Adrenal gland (tissue), 5 donors: ENCODE measurements at regions not wholly inside any gene's neighbourhood (a gene's known extent, or its start where the extent isn't known, plus 50 kb on each side); places are given as distances from the start of the nearest gene placed in this dataset.

Experiments used
- POLR2A ChIP-seq, 2 donors: fragments of 450-650 bp; IDR thresholded peaks; one replicate each; pipeline ENCODE4 v1.6.1; 2017; ENCODE audit warnings: antibody characterized with exemption in 2 of 2, mild to moderate bottlenecking in 2 of 2, moderate library complexity in 1 of 2
- TF ChIP-seq, protein P1 (sequence below), 6 experiments: fragments of 450-650 bp in 4 of 6; fragments of 200-600 bp in 2 of 6; sonication (generic) in 1 of 6; IDR thresholded peaks; 1 replicate in 5 of 6; 2 replicates in 1 of 6; pipeline versions ENCODE4 v1.5.1 to v1.8.0; 2016 to 2021; ENCODE audit warnings: antibody characterized with exemption in 6 of 6, mild to moderate bottlenecking in 2 of 6, moderate library complexity in 1 of 6
- donor health status: DM: no; HTN: no; CAD: no.

DNA sequence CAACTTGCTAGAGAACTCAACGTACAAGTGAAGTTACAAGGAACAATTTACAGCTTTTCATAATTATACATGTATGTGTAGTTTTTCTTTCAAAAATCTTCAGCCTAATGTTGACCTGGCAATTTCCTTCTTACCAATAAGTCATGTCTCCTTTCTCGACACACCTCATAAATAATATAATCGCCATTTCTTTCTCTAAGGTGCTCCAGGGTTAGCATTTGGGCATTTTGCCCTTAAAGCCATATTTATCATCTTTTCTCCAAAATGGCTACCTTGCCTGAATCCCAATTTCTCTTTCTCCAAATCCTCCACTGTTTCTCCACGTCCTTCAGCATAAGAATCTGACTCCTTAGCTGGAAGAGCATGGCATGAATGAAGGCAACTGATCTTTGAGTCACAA is 50.3 kb upstream of the RAB27B start:
- TF ChIP-seq, protein P1, sequence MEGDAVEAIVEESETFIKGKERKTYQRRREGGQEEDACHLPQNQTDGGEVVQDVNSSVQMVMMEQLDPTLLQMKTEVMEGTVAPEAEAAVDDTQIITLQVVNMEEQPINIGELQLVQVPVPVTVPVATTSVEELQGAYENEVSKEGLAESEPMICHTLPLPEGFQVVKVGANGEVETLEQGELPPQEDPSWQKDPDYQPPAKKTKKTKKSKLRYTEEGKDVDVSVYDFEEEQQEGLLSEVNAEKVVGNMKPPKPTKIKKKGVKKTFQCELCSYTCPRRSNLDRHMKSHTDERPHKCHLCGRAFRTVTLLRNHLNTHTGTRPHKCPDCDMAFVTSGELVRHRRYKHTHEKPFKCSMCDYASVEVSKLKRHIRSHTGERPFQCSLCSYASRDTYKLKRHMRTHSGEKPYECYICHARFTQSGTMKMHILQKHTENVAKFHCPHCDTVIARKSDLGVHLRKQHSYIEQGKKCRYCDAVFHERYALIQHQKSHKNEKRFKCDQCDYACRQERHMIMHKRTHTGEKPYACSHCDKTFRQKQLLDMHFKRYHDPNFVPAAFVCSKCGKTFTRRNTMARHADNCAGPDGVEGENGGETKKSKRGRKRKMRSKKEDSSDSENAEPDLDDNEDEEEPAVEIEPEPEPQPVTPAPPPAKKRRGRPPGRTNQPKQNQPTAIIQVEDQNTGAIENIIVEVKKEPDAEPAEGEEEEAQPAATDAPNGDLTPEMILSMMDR (IDR thresholded peaks at IDR 0.05): no peak
- no peak for TF ChIP-seq POLR2A (IDR thresholded peaks at IDR 0.05)
